Left cardiac atrium (tissue), 4 donors: ENCODE measurements at regions not wholly inside any gene's neighbourhood (a gene's known extent, or its start where the extent isn't known, plus 50 kb on each side); places are given as distances from the start of the nearest gene placed in this dataset.
"Not testable (repeated sequence)": the region's sequence is repeated elsewhere in the genome, so short reads cannot be mapped to it uniquely, and the experiment has no call there.

Experiments
- ATAC-seq, 2 donors: fragments of 200-7000 bp; cut with Tn5 transposase; one replicate each; pipeline ENCODE4 v1.9.1; 2020; ENCODE audit warnings: mild to moderate bottlenecking in 2 of 2, moderate library complexity in 2 of 2
- DNase-seq: peaks from one replicate; pipeline ENCODE4 v3.0.0-alpha.2; 2020
- intact Hi-C, 2 donors: fragments of 100-400 bp; cut with DNase I; formaldehyde crosslinking; loops; one replicate each; pipeline versions ENCODE4 v1.14.1 to v1.15.1; 2022 to 2023
- donor health status: DM: no; HTN: yes; CAD: no.
- donor health status: DM: no; HTN: yes; CAD: no; lungs with severe emphysema.
- donor health status: DM: yes; HTN: yes; CAD: no.
- donor health status: Dilated cardiomyopathy.

- intact Hi-C loops, result no loop called here
- DNase-seq (peak; percentile 10), ATAC-seq (no peak)
Measured at GRCh38 chr14:105889666-105890473, 363.5 kb downstream of the TMEM121 start.

GRCh38 chr14:105890474-105891220 is 364.3 kb downstream of the TMEM121 start:
- intact Hi-C loops, result no loop called here
- DNase-seq, result peak; percentile 12
- ATAC-seq, result no peak

- no peak for ATAC-seq
- DNase-seq, result peak; percentile 8
- intact Hi-C loops, result no loop called here
Measured at GRCh38 chr14:105891221-105891602, 364.8 kb downstream of the TMEM121 start.

- intact Hi-C loops, result no loop called here
- ATAC-seq (no peak), DNase-seq (peak; percentile 7)
Measured at GRCh38 chr14:105891631-105892452, 365.5 kb downstream of the TMEM121 start.

GRCh38 chr14:105892453-105893441 is 366.4 kb downstream of the TMEM121 start:
- ATAC-seq, intact Hi-C loops, DNase-seq: not testable (repeated sequence)

- ATAC-seq, DNase-seq, intact Hi-C loops: not testable (repeated sequence)
Measured at GRCh38 chr14:105893686-105894085, 367.3 kb downstream of the TMEM121 start.

- intact Hi-C loops, result no loop called here
- ATAC-seq (no peak), DNase-seq (peak; percentile 8)
Measured at GRCh38 chr14:105894125-105894977, 368.0 kb downstream of the TMEM121 start.

- peak; percentile 10 for DNase-seq
- no peak for ATAC-seq
- intact Hi-C loops, result no loop called here
Measured at GRCh38 chr14:105894978-105895881, 368.8 kb downstream of the TMEM121 start.

- intact Hi-C loops, DNase-seq, ATAC-seq: not testable (repeated sequence)
Measured at GRCh38 chr14:105896206-105896605, 369.8 kb downstream of the TMEM121 start.

GRCh38 chr14:105896961-105897724 is 370.8 kb downstream of the TMEM121 start:
- intact Hi-C loops, result not testable (repeated sequence)

GRCh38 chr14:105897725-105898113 is 371.3 kb downstream of the TMEM121 start:
- ATAC-seq (no peak), DNase-seq (no peak)
- intact Hi-C loops, result no loop called here

More at GRCh38 chr14:105896961-105897724, 370.8 kb downstream of the TMEM121 start:
- not testable (repeated sequence) for ATAC-seq, DNase-seq

GRCh38 chr14:105898482-105899010 is 372.2 kb downstream of the TMEM121 start:
- intact Hi-C loops, result no loop called here
- no peak for ATAC-seq
- no peak for DNase-seq

- DNase-seq (no peak), ATAC-seq (no peak)
- intact Hi-C loops, result no loop called here
Measured at GRCh38 chr14:105899071-105899641, 372.8 kb downstream of the TMEM121 start.

GRCh38 chr14:105899657-105900397 is 373.4 kb downstream of the TMEM121 start:
- intact Hi-C loops, result no loop called here
- DNase-seq, result no peak
- ATAC-seq, result no peak
